Left ventricle myocardium inferior (tissue), 1 donor: ENCODE measurements at regions not wholly inside any gene's neighbourhood (a gene's known extent, or its start where the extent isn't known, plus 50 kb on each side); places are given as distances from the start of the nearest gene placed in this dataset.

Experiments used
- DNase-seq: peaks from one replicate; pipeline ENCODE4 v3.0.0-alpha.2; 2020
- H3K27ac ChIP-seq: fragments of 200-600 bp; replicated peaks from 2 replicates; pipeline ENCODE4 v1.8.0; 2021
- H3K27me3 ChIP-seq: fragments of 200-600 bp; 2 replicates; pipeline ENCODE4 v1.8.0; 2021; ENCODE audit warnings: low read depth
- H3K36me3 ChIP-seq: fragments of 200-600 bp; 2 replicates; pipeline ENCODE4 v1.8.0; 2021
- H3K4me1 ChIP-seq: fragments of 200-600 bp; 2 replicates; pipeline ENCODE4 v1.8.0; 2021
- H3K4me3 ChIP-seq: fragments of 200-600 bp; 2 replicates; pipeline ENCODE4 v1.8.0; 2021; ENCODE audit warnings: mild to moderate bottlenecking, moderate library complexity
- H3K9me3 ChIP-seq: fragments of 200-600 bp; replicated peaks from 2 replicates; pipeline ENCODE4 v1.8.0; 2021
- intact Hi-C: fragments of 100-400 bp; cut with micrococcal nuclease; formaldehyde crosslinking; loops from one replicate; pipeline ENCODE4 v1.11.0; 2022
- TF ChIP-seq, protein P1 (sequence below): fragments of 200-600 bp; IDR thresholded peaks from 2 replicates; pipeline ENCODE4 v1.8.0; 2021; ENCODE audit warnings: antibody characterized with exemption, mild to moderate bottlenecking, borderline replicate concordance
- donor health status: DM: no; HTN: yes; CAD: no; lungs with severe emphysema.

DNA sequence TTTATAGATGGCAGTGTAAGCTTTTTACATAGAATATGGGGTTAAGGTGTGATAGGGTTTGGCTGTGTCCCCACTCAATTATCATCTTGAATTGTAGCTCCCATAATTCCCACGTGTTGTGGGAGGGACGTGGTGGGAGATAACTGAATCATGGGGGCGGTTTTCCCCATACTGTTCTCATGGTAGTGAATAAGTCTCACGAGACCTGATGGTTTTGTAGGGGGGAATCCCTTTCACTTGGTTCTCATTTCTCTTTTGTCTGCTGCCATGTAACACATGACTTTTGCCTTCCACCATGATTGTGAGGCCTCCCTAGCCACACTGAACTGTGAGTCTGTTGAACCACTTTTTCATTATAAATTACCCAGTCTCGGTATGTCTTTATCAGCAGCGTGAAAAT lies 290.3 kb upstream of the B3GALT2 start:
- Histone ChIP-seq H3K9me3 (no peaks in the 10 kb centered on the region), H3K4me3 (no peak overlapping the region), H3K36me3 (no peaks in the 10 kb centered on the region), H3K27me3 (no peaks in the 10 kb centered on the region), H3K27ac (no peak overlapping the region), H3K4me1 (no peaks in the 10 kb centered on the region)
- TF ChIP-seq, protein P1, sequence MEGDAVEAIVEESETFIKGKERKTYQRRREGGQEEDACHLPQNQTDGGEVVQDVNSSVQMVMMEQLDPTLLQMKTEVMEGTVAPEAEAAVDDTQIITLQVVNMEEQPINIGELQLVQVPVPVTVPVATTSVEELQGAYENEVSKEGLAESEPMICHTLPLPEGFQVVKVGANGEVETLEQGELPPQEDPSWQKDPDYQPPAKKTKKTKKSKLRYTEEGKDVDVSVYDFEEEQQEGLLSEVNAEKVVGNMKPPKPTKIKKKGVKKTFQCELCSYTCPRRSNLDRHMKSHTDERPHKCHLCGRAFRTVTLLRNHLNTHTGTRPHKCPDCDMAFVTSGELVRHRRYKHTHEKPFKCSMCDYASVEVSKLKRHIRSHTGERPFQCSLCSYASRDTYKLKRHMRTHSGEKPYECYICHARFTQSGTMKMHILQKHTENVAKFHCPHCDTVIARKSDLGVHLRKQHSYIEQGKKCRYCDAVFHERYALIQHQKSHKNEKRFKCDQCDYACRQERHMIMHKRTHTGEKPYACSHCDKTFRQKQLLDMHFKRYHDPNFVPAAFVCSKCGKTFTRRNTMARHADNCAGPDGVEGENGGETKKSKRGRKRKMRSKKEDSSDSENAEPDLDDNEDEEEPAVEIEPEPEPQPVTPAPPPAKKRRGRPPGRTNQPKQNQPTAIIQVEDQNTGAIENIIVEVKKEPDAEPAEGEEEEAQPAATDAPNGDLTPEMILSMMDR, result no peak
- no peak for DNase-seq
- intact Hi-C loops, result no loop called here

DNA sequence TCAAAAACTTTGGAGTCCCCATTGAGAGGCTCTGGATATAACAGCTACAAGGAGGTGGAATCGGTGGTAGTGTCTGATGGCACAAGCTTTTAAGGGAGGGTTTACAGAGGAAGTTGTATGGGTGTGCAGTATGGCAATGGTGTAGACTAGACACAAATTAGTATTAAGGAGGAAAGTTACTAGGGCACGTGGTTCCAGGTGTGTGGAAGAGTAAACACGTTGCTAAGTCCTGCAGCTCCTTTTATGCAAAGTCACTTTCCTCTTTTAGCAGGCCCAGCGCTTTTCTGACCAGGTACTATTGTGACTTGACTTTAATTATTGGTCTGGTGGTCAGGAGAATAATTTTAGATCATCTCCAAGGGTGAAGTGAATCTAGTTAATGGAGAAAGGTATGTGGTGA lies 287.5 kb upstream of the B3GALT2 start:
- intact Hi-C loops, result no loop called here
- TF ChIP-seq, protein P1, result no peak

DNA sequence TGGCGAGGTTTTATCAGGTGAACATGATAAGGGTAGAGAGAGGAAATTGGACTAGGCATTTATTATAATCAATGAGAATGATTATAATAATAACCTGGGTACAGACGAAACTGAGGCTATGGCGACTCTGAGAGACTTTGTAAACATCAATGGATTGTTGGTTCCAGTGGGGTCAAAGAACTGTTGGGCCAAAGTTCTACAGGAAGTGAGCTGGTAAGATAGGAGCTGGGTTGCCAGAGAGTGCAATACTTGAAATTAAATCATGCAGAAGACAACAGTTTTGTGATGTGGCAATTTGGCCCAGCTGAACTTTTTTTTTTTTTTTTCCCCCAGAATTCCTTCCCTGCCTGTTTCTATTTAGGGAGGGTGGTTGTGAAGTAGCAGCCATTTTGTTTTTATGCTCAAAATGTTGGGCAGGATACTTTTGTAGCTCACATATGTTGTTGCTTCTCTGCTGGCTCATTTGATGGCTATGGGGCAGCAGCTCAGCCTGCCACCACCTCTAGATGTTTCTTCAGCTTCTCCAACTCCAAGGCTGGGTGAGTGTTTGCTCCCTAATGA lies 286.5 kb upstream of the B3GALT2 start:
- no peak overlapping the region for H3K4me3 ChIP-seq
- no peak overlapping the region for H3K27ac ChIP-seq
- no peaks in the 10 kb centered on the region for H3K27me3 ChIP-seq
- TF ChIP-seq, protein P1, result no peak
- no peaks in the 10 kb centered on the region for H3K9me3 ChIP-seq
- no peaks in the 10 kb centered on the region for H3K36me3 ChIP-seq
- DNase-seq, result no peak
- no peaks in the 10 kb centered on the region for H3K4me1 ChIP-seq
- intact Hi-C loops, result no loop called here

More for the DNA sequence above, 287.5 kb upstream of the B3GALT2 start:
- no peak overlapping the region for H3K4me3 ChIP-seq
- H3K27ac ChIP-seq, result no peak overlapping the region
- H3K36me3 ChIP-seq, result no peaks in the 10 kb centered on the region
- no peaks in the 10 kb centered on the region for H3K4me1 ChIP-seq
- DNase-seq, result no peak
- H3K27me3 ChIP-seq, result no peaks in the 10 kb centered on the region
- H3K9me3 ChIP-seq, result no peaks in the 10 kb centered on the region

DNA sequence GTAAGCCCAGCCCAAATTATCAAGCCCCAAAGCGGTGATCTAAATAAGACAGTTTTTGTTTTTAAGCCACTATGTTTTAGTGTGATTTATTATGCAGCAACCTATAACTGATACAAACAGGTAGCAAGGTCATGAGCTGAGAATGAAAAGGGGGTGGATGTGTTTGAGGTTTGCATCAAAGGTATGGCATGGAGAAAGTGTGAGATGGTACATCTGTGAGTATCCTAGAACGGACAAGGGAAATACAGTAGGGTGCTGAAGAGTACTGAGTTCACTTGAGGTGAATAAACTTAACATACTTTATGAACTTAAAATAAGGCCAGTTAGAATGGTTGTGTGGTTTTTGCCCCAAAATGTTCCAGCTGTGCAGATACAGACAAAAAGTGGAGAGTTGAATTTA lies 286.0 kb upstream of the B3GALT2 start:
- Histone ChIP-seq H3K4me1 (no peaks in the 10 kb centered on the region), H3K27me3 (no peaks in the 10 kb centered on the region), H3K27ac (no peak overlapping the region), H3K4me3 (no peak overlapping the region), H3K36me3 (no peaks in the 10 kb centered on the region), H3K9me3 (no peaks in the 10 kb centered on the region)
- intact Hi-C loops, result no loop called here
- no peak for DNase-seq
- TF ChIP-seq, protein P1, result no peak

DNA sequence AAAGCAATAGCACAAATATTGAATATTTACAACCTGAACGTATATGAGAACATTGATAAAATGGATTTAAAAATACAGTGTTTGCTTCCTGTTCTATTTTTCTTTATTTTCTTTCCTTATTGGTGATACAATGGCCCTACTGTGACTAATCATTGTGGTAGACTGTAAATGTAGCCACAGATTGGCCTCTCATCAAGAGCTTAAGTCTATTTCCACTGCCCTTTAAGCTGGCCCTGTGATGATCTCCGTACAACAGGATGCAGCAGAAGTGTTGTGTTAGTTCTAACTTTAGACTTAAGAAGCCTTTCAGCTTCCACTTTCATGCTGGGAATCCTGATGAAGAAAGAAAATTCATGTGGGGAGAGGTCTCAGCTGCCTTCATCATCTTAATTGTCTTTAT lies 285.6 kb upstream of the B3GALT2 start:
- no peak overlapping the region for H3K27ac ChIP-seq
- DNase-seq, result no peak
- H3K4me3 ChIP-seq, result no peak overlapping the region
- no peaks in the 10 kb centered on the region for H3K27me3 ChIP-seq
- intact Hi-C loops, result no loop called here
- no peaks in the 10 kb centered on the region for H3K9me3 ChIP-seq
- no peaks in the 10 kb centered on the region for H3K4me1 ChIP-seq
- TF ChIP-seq, protein P1, result no peak
- no peaks in the 10 kb centered on the region for H3K36me3 ChIP-seq
